ENCODE measurements at regions not wholly inside any gene's neighbourhood (a gene's known extent, or its start where the extent isn't known, plus 50 kb on each side); places are given as distances from the start of the nearest gene placed in this dataset.
"Not testable (repeated sequence)": the region's sequence is repeated elsewhere in the genome, so short reads cannot be mapped to it uniquely, and the experiment has no call there.

GRCh38 chr4:25474690-25475089, 97.6 kb downstream of the ANAPC4 start:
- DNase-seq (ENCODE audit: low spot score) (no peak), ATAC-seq (no peak)
- intact Hi-C loops (cut with DNase I), result no loop called here

GRCh38 chr4:25477221-25477620, 100.2 kb downstream of the ANAPC4 start:
- ATAC-seq, result no peak
- intact Hi-C loops (cut with DNase I), result no loop called here

GRCh38 chr4:25481648-25482047, 104.6 kb downstream of the ANAPC4 start:
- ATAC-seq (no peak), DNase-seq (ENCODE audit: low spot score) (no peak)
- intact Hi-C loops (cut with DNase I), result no loop called here

More at GRCh38 chr4:25477221-25477620, 100.2 kb downstream of the ANAPC4 start:
- no peak for DNase-seq (ENCODE audit: low spot score)

GRCh38 chr4:25484243-25484721, 107.2 kb downstream of the ANAPC4 start:
- DNase-seq (ENCODE audit: low spot score) (no peak), ATAC-seq (no peak)
- intact Hi-C loops (cut with DNase I), result no loop called here

- no peak for DNase-seq (ENCODE audit: low spot score)
- ATAC-seq, result no peak
- intact Hi-C loops (cut with DNase I), result no loop called here
Measured at GRCh38 chr4:25485104-25485503, 108.0 kb downstream of the ANAPC4 start.

- intact Hi-C loops (cut with DNase I), result no loop called here
- DNase-seq (ENCODE audit: low spot score) (no peak), ATAC-seq (no peak)
Measured at GRCh38 chr4:25486171-25486570, 109.1 kb downstream of the ANAPC4 start.

- DNase-seq (ENCODE audit: low spot score) (no peak), ATAC-seq (no peak)
- intact Hi-C loops (cut with DNase I), result no loop called here
Measured at GRCh38 chr4:25487155-25487554, 110.1 kb downstream of the ANAPC4 start.

- ATAC-seq, result no peak
- DNase-seq (ENCODE audit: low spot score), result no peak
- intact Hi-C loops (cut with DNase I), result no loop called here
Measured at GRCh38 chr4:25489253-25489797, 112.3 kb downstream of the ANAPC4 start.

- no peak for DNase-seq (ENCODE audit: low spot score)
- intact Hi-C loops (cut with DNase I), result no loop called here
- no peak for ATAC-seq
Measured at GRCh38 chr4:25493466-25493865, 116.4 kb downstream of the ANAPC4 start.

GRCh38 chr4:25494166-25494565, 117.1 kb downstream of the ANAPC4 start:
- intact Hi-C loops (cut with DNase I), result no loop called here
- ATAC-seq (no peak), DNase-seq (ENCODE audit: low spot score) (no peak)

- no peak for DNase-seq (ENCODE audit: low spot score)
- no peak for ATAC-seq
- intact Hi-C loops (cut with DNase I), result no loop called here
Measured at GRCh38 chr4:25500626-25501316, 123.7 kb downstream of the ANAPC4 start.

GRCh38 chr4:25502115-25502514, 125.1 kb downstream of the ANAPC4 start:
- intact Hi-C loops (cut with DNase I), result no loop called here
- no peak for ATAC-seq

GRCh38 chr4:25503779-25504178, 126.7 kb downstream of the ANAPC4 start:
- DNase-seq (ENCODE audit: low spot score) (no peak), ATAC-seq (no peak)
- intact Hi-C loops (cut with DNase I), result no loop called here

More at GRCh38 chr4:25502115-25502514, 125.1 kb downstream of the ANAPC4 start:
- no peak for DNase-seq (ENCODE audit: low spot score)

GRCh38 chr4:25504932-25505636, 128.0 kb downstream of the ANAPC4 start:
- intact Hi-C loops (cut with DNase I), result no loop called here
- ATAC-seq (no peak), DNase-seq (ENCODE audit: low spot score) (no peak)

- no peak for ATAC-seq
Measured at GRCh38 chr4:25505637-25505991, 128.6 kb downstream of the ANAPC4 start.

GRCh38 chr4:25506032-25506571, 129.0 kb downstream of the ANAPC4 start:
- intact Hi-C loops (cut with DNase I), result no loop called here
- DNase-seq (ENCODE audit: low spot score) (no peak), ATAC-seq (no peak)

More at GRCh38 chr4:25505637-25505991, 128.6 kb downstream of the ANAPC4 start:
- intact Hi-C loops (cut with DNase I), result no loop called here
- no peak for DNase-seq (ENCODE audit: low spot score)

GRCh38 chr4:25509646-25510045, 132.6 kb downstream of the ANAPC4 start:
- no peak for ATAC-seq
- DNase-seq (ENCODE audit: low spot score), result no peak
- intact Hi-C loops (cut with DNase I), result no loop called here

- intact Hi-C loops (cut with DNase I); ATAC-seq; DNase-seq (ENCODE audit: low spot score): not testable (repeated sequence)
Measured at GRCh38 chr4:25511823-25512222, 134.8 kb downstream of the ANAPC4 start.

- no peak for DNase-seq (ENCODE audit: low spot score)
- intact Hi-C loops (cut with DNase I), result no loop called here
- ATAC-seq, result no peak
Measured at GRCh38 chr4:25513814-25514213, 136.8 kb downstream of the ANAPC4 start.

GRCh38 chr4:25523405-25523804, 132.2 kb upstream of the SLC34A2 start:
- intact Hi-C loops (cut with DNase I), result loop anchor here (10.0 kb wide), 1 partner anchor 491 kb away; no protein-coding TSS in a partner anchor
- ATAC-seq, result no peak
- DNase-seq (ENCODE audit: low spot score), result no peak
